Panc1 (cell line): ENCODE measurements at regions not wholly inside any gene's neighbourhood (a gene's known extent, or its start where the extent isn't known, plus 50 kb on each side); places are given as distances from the start of the nearest gene placed in this dataset.

ENCODE experiments used
- ATAC-seq: fragments of 200-7000 bp; cut with Tn5 transposase; 2 replicates; pipeline ENCODE4 v1.9.1; 2020; ENCODE audit warnings: mild to moderate bottlenecking, moderate library complexity
- BruUV-seq: library from RNA; stranded (reverse); fragments of 400-500 nt; replicated peaks from 2 replicates; lab custom pipeline; 2021; lab: Mats Ljungman, UMichigan
- CTCF ChIA-PET: fragments of 300-600 bp; sonication (Branson Sonifier 250); formaldehyde crosslinking; loops from one replicate; lab custom pipeline; 2022; ENCODE audit warnings: antibody characterized with exemption; lab: Charles Lee
- POLR2A ChIA-PET: fragments of 300-600 bp; sonication (Branson Sonifier 250); formaldehyde crosslinking; loops from one replicate; lab custom pipeline; 2022; ENCODE audit warnings: antibody characterized with exemption; lab: Charles Lee
- DNase-seq: peaks from one replicate; pipeline ENCODE4 v3.0.0-alpha.2; 2010; ENCODE audit warnings: low read depth, low spot score
- H3K27ac ChIP-seq: 2 replicates; pipeline ENCODE4 v1.5.1; 2011; ENCODE audit warnings: mild to moderate bottlenecking, low read length, inconsistent platforms
- H3K27me3 ChIP-seq: fragments of 200-500 bp; sonication (Bioruptor generic); 2 replicates; pipeline ENCODE4 v1.6.0; 2014; ENCODE audit warnings: low read length, inconsistent platforms; ENCODE audit not compliant: control insufficient read depth, insufficient read depth
- H3K36me3 ChIP-seq: fragments of 200-500 bp; sonication (Bioruptor generic); 2 replicates; pipeline ENCODE4 v1.5.1; 2014; ENCODE audit warnings: inconsistent platforms, mild to moderate bottlenecking, low read length, moderate library complexity; ENCODE audit not compliant: control insufficient read depth, insufficient read depth
- H3K4me1 ChIP-seq: 2 replicates; pipeline ENCODE4 v1.5.1; 2011; ENCODE audit warnings: inconsistent platforms, mild to moderate bottlenecking, low read length, moderate library complexity; ENCODE audit not compliant: control insufficient read depth, insufficient read depth
- H3K4me3 ChIP-seq, 2 experiments: 2 replicates each; pipeline ENCODE4 v1.5.1; 2011 to 2012; ENCODE audit warnings: low read depth in 2 of 2, low read length in 2 of 2, mild to moderate bottlenecking in 2 of 2, inconsistent platforms in 1 of 2, moderate library complexity in 1 of 2
- H3K9me3 ChIP-seq: fragments of 200-500 bp; sonication (Bioruptor generic); 2 replicates; pipeline ENCODE4 v1.5.1; 2014; ENCODE audit warnings: low read depth, mild to moderate bottlenecking, inconsistent platforms, low read length, moderate library complexity; ENCODE audit not compliant: control insufficient read depth, insufficient read depth
- CTCF ChIP-seq: fragments of 450-650 bp; IDR thresholded peaks from 2 replicates; pipeline ENCODE4 v1.5.1; 2017; ENCODE audit warnings: mild to moderate bottlenecking
- POLR2AphosphoS5 ChIP-seq: IDR thresholded peaks from 2 replicates; pipeline ENCODE4 v1.6.1; 2012; ENCODE audit warnings: mild to moderate bottlenecking, low read depth, low read length, moderate library complexity
- REST ChIP-seq, 2 experiments: IDR thresholded peaks; 2 replicates each; pipeline ENCODE4 v1.6.1; 2011 to 2012; ENCODE audit warnings: low read depth in 2 of 2, control low read depth in 1 of 2, low read length in 1 of 2, mild to moderate bottlenecking in 1 of 2, moderate library complexity in 1 of 2; ENCODE audit not compliant: insufficient read depth in 1 of 2
- SIN3A ChIP-seq: IDR thresholded peaks from 2 replicates; pipeline ENCODE4 v1.6.1; 2012; ENCODE audit warnings: low read depth, mild to moderate bottlenecking, low read length, moderate library complexity, borderline replicate concordance; ENCODE audit not compliant: insufficient read depth
- TCF7L2 ChIP-seq: IDR thresholded peaks from 2 replicates; pipeline ENCODE4 v1.6.1; 2011; ENCODE audit warnings: mild to moderate bottlenecking, low read depth, low read length, inconsistent platforms
- in situ Hi-C: cut with HindIII; loops from 2 replicates; pipeline ENCODE4 v1.10.0; 2016; ENCODE audit warnings: low sequenced_read_pairs, low pct_unique_long_range_greater_than_20kb
- intact Hi-C: fragments of 100-400 bp; cut with micrococcal nuclease; formaldehyde crosslinking; loops from one replicate; pipeline ENCODE4 v1.10.0; 2022; ENCODE audit not compliant: unreplicated experiment

DNA sequence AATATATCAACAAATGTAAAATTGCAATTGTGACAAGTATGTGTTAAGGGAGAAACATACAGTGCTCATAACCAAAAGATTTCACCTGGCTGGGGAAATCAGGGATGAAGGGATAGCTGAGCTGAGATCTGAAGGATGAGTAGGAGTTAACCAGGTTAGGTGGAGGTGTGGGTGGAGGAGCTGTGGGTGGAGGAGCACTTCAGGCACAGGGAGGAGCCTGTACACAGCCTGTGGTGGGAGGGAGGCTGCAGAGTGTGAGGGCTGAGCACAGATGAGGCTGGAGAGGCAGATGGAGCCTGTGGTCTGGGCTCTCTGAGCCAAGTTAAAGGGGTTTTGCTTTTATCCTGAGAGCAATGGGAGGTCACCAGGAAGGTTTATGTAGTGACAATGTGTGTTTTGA lies 111.9 kb downstream of the XCL2 start:
- DNase-seq: no peak
- H3K27ac ChIP-seq: no peak overlapping the region
- peaks cover 2% of the 10 kb centered on the region for H3K27me3 ChIP-seq
- ChIA-PET CTCF (no interaction called here), POLR2A (no interaction called here)
- ATAC-seq: no peak
- no peaks in the 10 kb centered on the region for H3K36me3 ChIP-seq
- no peaks in the 10 kb centered on the region for H3K4me1 ChIP-seq
- H3K9me3 ChIP-seq: no peaks in the 10 kb centered on the region
- in situ Hi-C loops: no loop called here
- no TSS peak for BruUV-seq
- no peak for TF ChIP-seq CTCF
- no peak for TF ChIP-seq SIN3A
- no peak for TF ChIP-seq POLR2AphosphoS5
- no peak for TF ChIP-seq TCF7L2
- TF ChIP-seq REST (IDR thresholded peaks at IDR 0.05; ENCODE audit: insufficient read depth in 1 of 2, low read depth in 2 of 2, low read length in 1 of 2): no peak
- intact Hi-C loops: loop anchor here (10.0 kb wide), 1 partner anchor 913 kb away; no protein-coding TSS in a partner anchor
- no peak overlapping the region for H3K4me3 ChIP-seq

- CTCF ChIA-PET: no interaction called here
- POLR2A ChIA-PET: no interaction called here
Measured at GRCh38 chr1:168430321-168430720, 113.5 kb downstream of the XCL2 start.

More at GRCh38 chr1:168430321-168430720, 113.5 kb downstream of the XCL2 start:
- Histone ChIP-seq H3K27me3 (peaks cover 2% of the 10 kb centered on the region), H3K9me3 (no peaks in the 10 kb centered on the region), H3K27ac (no peak overlapping the region), H3K4me3 (no peak overlapping the region), H3K36me3 (no peaks in the 10 kb centered on the region), H3K4me1 (no peaks in the 10 kb centered on the region)
- in situ Hi-C loops: no loop called here
- BruUV-seq: no TSS peak
- no peak for TF ChIP-seq CTCF
- no peak for TF ChIP-seq POLR2AphosphoS5
- no peak for TF ChIP-seq TCF7L2
- no peak for TF ChIP-seq SIN3A
- TF ChIP-seq REST (IDR thresholded peaks at IDR 0.05; ENCODE audit: insufficient read depth in 1 of 2, low read depth in 2 of 2, low read length in 1 of 2): no peak
- intact Hi-C loops: loop anchor here (10.0 kb wide), 1 partner anchor 914 kb away; no protein-coding TSS in a partner anchor
- ATAC-seq (no peak), DNase-seq (no peak)
